Endothelial cell of umbilical vein (primary cell): ENCODE measurements at regions not wholly inside any gene's neighbourhood (a gene's known extent, or its start where the extent isn't known, plus 50 kb on each side); places are given as distances from the start of the nearest gene placed in this dataset.
"Not testable (repeated sequence)": the region's sequence is repeated elsewhere in the genome, so short reads cannot be mapped to it uniquely, and the experiment has no call there.

Experiments
- BruUV-seq: library from RNA; stranded (reverse); fragments of 400-500 nt; replicated peaks from 2 replicates; lab custom pipeline; 2021; lab: Mats Ljungman, UMichigan
- CTCF ChIA-PET: fragments of 300-600, 350-600 bp; sonication (Branson Sonifier 250); formaldehyde crosslinking; loops from one replicate; lab custom pipeline; 2021; ENCODE audit warnings: antibody characterized with exemption, inconsistent platforms; lab: Charles Lee
- POLR2A ChIA-PET: fragments of 300-600, 350-600 bp; sonication (Branson Sonifier 250); formaldehyde crosslinking; loops from one replicate; lab custom pipeline; 2021; ENCODE audit warnings: antibody characterized with exemption, inconsistent platforms; lab: Charles Lee
- DNase-seq: peaks from one replicate; pipeline ENCODE4 v3.0.0-alpha.2; 2011; ENCODE audit warnings: low read depth, low spot score
- FAIRE-seq: peaks from 2 replicates; lab custom pipeline; 2011; peaks lifted over from hg19 to GRCh38; lab: Jason Lieb, UNC
- H2AFZ ChIP-seq: 2 replicates; pipeline ENCODE4 v1.6.0; 2012; ENCODE audit warnings: low read depth, low read length, control low read depth, inconsistent platforms
- H3K27ac ChIP-seq: 2 replicates; pipeline ENCODE4 v1.5.1; 2011; ENCODE audit warnings: low read depth, mild to moderate bottlenecking, control low read depth, low read length, moderate library complexity; ENCODE audit not compliant: insufficient read depth
- H3K27me3 ChIP-seq, 2 experiments: 2 replicates each; pipeline versions ENCODE4 v1.6.0 to v1.6.1; 2011; ENCODE audit warnings: low read length in 2 of 2, mixed read lengths in 1 of 2; ENCODE audit not compliant: control insufficient read depth in 2 of 2, insufficient read depth in 2 of 2
- H3K36me3 ChIP-seq, 2 experiments: 2 replicates in 1 of 2; 3 replicates in 1 of 2; pipeline ENCODE4 v1.5.1; 2011; ENCODE audit warnings: low read length in 2 of 2, mild to moderate bottlenecking in 1 of 2, moderate library complexity in 1 of 2; ENCODE audit not compliant: control insufficient read depth in 2 of 2, insufficient read depth in 2 of 2; ENCODE audit errors: extremely low read depth in 1 of 2
- H3K4me1 ChIP-seq: 3 replicates; pipeline ENCODE4 v1.5.1; 2011; ENCODE audit warnings: mild to moderate bottlenecking, low read length; ENCODE audit not compliant: control insufficient read depth, insufficient read depth; ENCODE audit errors: extremely low read depth
- H3K4me2 ChIP-seq: 2 replicates; pipeline ENCODE4 v1.6.1; 2011; ENCODE audit warnings: low read length, control low read depth, mixed read lengths; ENCODE audit not compliant: insufficient read depth
- H3K4me3 ChIP-seq, 3 experiments: fragments of 200-600 bp in 1 of 3; sonication (generic), shearing (Covaris generic) in 1 of 3; replicated peaks in 1 of 3; 2 replicates each; pipeline ENCODE4 v1.5.1; 2011 to 2016; ENCODE audit warnings: control low read depth in 3 of 3, low read length in 3 of 3, mild to moderate bottlenecking in 2 of 3, inconsistent platforms in 1 of 3, low read depth in 1 of 3, moderate library complexity in 1 of 3; ENCODE audit not compliant: insufficient read depth in 1 of 3
- H3K79me2 ChIP-seq: 2 replicates; pipeline ENCODE4 v1.6.0; 2012; ENCODE audit warnings: low read length, inconsistent platforms; ENCODE audit not compliant: control insufficient read depth, insufficient read depth
- H3K9ac ChIP-seq: replicated peaks from 2 replicates; pipeline ENCODE3; 2011; ENCODE audit warnings: low read length, control low read depth; ENCODE audit not compliant: insufficient read depth; ENCODE audit errors: extremely low read depth
- H3K9me1 ChIP-seq: replicated peaks from 3 replicates; pipeline ENCODE4 v1.6.0; 2011; ENCODE audit warnings: mild to moderate bottlenecking, low read length; ENCODE audit not compliant: control insufficient read depth, insufficient read depth; ENCODE audit errors: extremely low read depth
- H3K9me3 ChIP-seq: replicated peaks from 2 replicates; pipeline ENCODE4 v1.5.1; 2012; ENCODE audit warnings: low read length, inconsistent platforms; ENCODE audit not compliant: control insufficient read depth, insufficient read depth
- H4K20me1 ChIP-seq: replicated peaks from 2 replicates; pipeline ENCODE3; 2011; ENCODE audit warnings: mild to moderate bottlenecking, low read length; ENCODE audit not compliant: control insufficient read depth, insufficient read depth; ENCODE audit errors: extremely low read depth
- CTCF ChIP-seq, 2 donors: IDR thresholded peaks; 1 replicate in 1 of 2; 2 replicates in 1 of 2; pipeline ENCODE4 v1.5.1; 2011; ENCODE audit warnings: low read length in 2 of 2, mild to moderate bottlenecking in 2 of 2, moderate library complexity in 2 of 2, control low read depth in 1 of 2, inconsistent platforms in 1 of 2, low read depth in 1 of 2; ENCODE audit not compliant: insufficient read depth in 1 of 2; ENCODE audit errors: extremely low read depth in 1 of 2
- EZH2 ChIP-seq: IDR thresholded peaks from 2 replicates; pipeline ENCODE4 v1.6.1; 2012; ENCODE audit warnings: borderline replicate concordance, low read depth, mild to moderate bottlenecking, moderate library complexity, low read length, inconsistent platforms; ENCODE audit not compliant: severe bottlenecking
- FOS ChIP-seq: IDR thresholded peaks from 2 replicates; pipeline ENCODE4 v1.6.1; 2011; ENCODE audit warnings: mild to moderate bottlenecking, low read length, moderate library complexity, borderline replicate concordance; ENCODE audit not compliant: insufficient read depth
- GATA2 ChIP-seq: IDR thresholded peaks from 2 replicates; pipeline ENCODE4 v1.7.0; 2011; ENCODE audit warnings: low read depth, mild to moderate bottlenecking, moderate library complexity, mixed read lengths, low read length; ENCODE audit not compliant: insufficient read length, insufficient read depth
- JUN ChIP-seq: IDR thresholded peaks from 2 replicates; pipeline ENCODE4 v1.6.1; 2011; ENCODE audit warnings: borderline replicate concordance, low read depth; ENCODE audit not compliant: insufficient read length, insufficient read depth
- MAX ChIP-seq: IDR thresholded peaks from 2 replicates; pipeline ENCODE4 v1.6.1; 2011; ENCODE audit not compliant: insufficient read depth, insufficient read length
- MYC ChIP-seq: IDR thresholded peaks from one replicate; pipeline ENCODE4 v1.6.1; 2011; ENCODE audit warnings: mild to moderate bottlenecking, low read depth, low read length
- POLR2A ChIP-seq: IDR thresholded peaks from 2 replicates; pipeline ENCODE4 v1.6.1; 2012; ENCODE audit warnings: low read depth, mild to moderate bottlenecking, control low read depth, low read length
- POLR2AphosphoS5 ChIP-seq: IDR thresholded peaks from 2 replicates; pipeline ENCODE4 v1.6.1; 2012; ENCODE audit warnings: low read depth, mild to moderate bottlenecking, control low read depth, low read length, moderate library complexity; ENCODE audit not compliant: insufficient read depth
- dilution Hi-C: fragments of 300-500 bp; cut with MboI; formaldehyde crosslinking; loops from one replicate; pipeline ENCODE4 v1.15.0; 2019; ENCODE audit warnings: low sequenced_read_pairs; ENCODE audit not compliant: extremely low pct_ligation_motif_present
- intact Hi-C: fragments of 100-400 bp; cut with micrococcal nuclease; formaldehyde crosslinking; loops from one replicate; pipeline ENCODE4 v1.10.0; 2022

DNA sequence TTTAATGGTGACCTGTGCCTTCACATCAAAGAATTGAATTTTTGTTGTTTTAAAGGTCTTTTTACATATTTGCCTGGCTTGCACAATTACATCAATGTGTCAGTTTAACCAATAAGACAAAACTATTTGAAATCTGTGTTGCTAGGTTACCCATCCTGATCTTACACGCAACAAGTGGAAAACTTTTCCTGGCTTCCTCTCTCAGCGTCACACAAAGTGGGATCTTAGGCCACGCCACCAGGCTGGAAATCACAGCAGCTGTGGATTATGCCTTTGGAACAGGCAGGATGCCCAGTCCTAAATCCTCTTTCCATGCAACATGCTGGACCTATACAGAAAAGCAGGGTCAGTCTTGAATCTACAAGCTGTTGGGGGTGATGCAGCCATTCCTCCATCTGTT is 298.2 kb upstream of the HNRNPA3 start:
- H3K9me1 ChIP-seq, result no peaks in the 10 kb centered on the region
- no peak for DNase-seq
- no peaks in the 10 kb centered on the region for H3K79me2 ChIP-seq
- H3K36me3 ChIP-seq, result no peaks in the 10 kb centered on the region
- H3K9ac ChIP-seq, result no peak overlapping the region
- H3K27ac ChIP-seq, result no peak overlapping the region
- no peak overlapping the region for H2AFZ ChIP-seq
- POLR2A ChIA-PET, result no interaction called here
- no peaks in the 10 kb centered on the region for H3K4me1 ChIP-seq
- no peaks in the 10 kb centered on the region for H3K9me3 ChIP-seq
- no peak overlapping the region for H3K4me3 ChIP-seq
- no peaks in the 10 kb centered on the region for H4K20me1 ChIP-seq
- no TSS peak for BruUV-seq
- intact Hi-C loops (no loop called here), dilution Hi-C loops (no loop called here)
- FAIRE-seq, result no peak
- H3K4me2 ChIP-seq, result no peak overlapping the region
- TF ChIP-seq MAX (no peak), GATA2 (no peak), JUN (no peak), EZH2 (no peak), POLR2A (no peak), MYC (no peak), POLR2AphosphoS5 (no peak), CTCF (IDR thresholded peaks at IDR 0.05; ENCODE audit: extremely low read depth in 1 of 2, insufficient read depth in 1 of 2, low read depth in 1 of 2, low read length in 2 of 2) (no peak), FOS (no peak)
- peaks cover 0 to 6% of the 10 kb centered on the region in 2 experiments for H3K27me3 ChIP-seq
- CTCF ChIA-PET, result no interaction called here

- dilution Hi-C loops, H2AFZ ChIP-seq, H4K20me1 ChIP-seq, H3K27me3 ChIP-seq, H3K4me3 ChIP-seq, FAIRE-seq, CTCF ChIA-PET, POLR2A ChIA-PET, H3K9me3 ChIP-seq, H3K4me1 ChIP-seq, BruUV-seq, H3K79me2 ChIP-seq, H3K4me2 ChIP-seq, H3K36me3 ChIP-seq, DNase-seq, H3K27ac ChIP-seq, H3K9ac ChIP-seq, H3K9me1 ChIP-seq: not testable (repeated sequence)
- intact Hi-C loops, result loop anchor here (2.0 kb wide), 1 partner anchor 218 kb away; no protein-coding TSS in a partner anchor
These were observed 290.0 kb upstream of the HNRNPA3 start for GRCh38 chr2:176922545-176922944.
